Loucy (cell line): ENCODE measurements at regions not wholly inside any gene's neighbourhood (a gene's known extent, or its start where the extent isn't known, plus 50 kb on each side); places are given as distances from the start of the nearest gene placed in this dataset.

ENCODE experiments used
- H2AFZ ChIP-seq: fragments of 200-600 bp; sonication (generic); 2 replicates; pipeline ENCODE4 v1.6.0; 2016; ENCODE audit warnings: antibody characterized with exemption, mild to moderate bottlenecking, low read length, moderate library complexity
- H3F3A ChIP-seq: fragments of 200-600 bp; 2 replicates; pipeline ENCODE4 v1.6.0; 2016; ENCODE audit warnings: antibody characterized with exemption, low read depth, mild to moderate bottlenecking
- H3K27me3 ChIP-seq: fragments of 200-600 bp; sonication (generic); 2 replicates; pipeline ENCODE4 v1.6.1; 2014; ENCODE audit warnings: low read length, mild to moderate bottlenecking; ENCODE audit not compliant: insufficient read depth, poor library complexity, severe bottlenecking
- H3K36me3 ChIP-seq: fragments of 200-600 bp; sonication (generic); 2 replicates; pipeline ENCODE4 v1.6.1; 2016; ENCODE audit warnings: low read length; ENCODE audit not compliant: insufficient read depth
- H3K4me1 ChIP-seq: fragments of 200-600 bp; sonication (generic); 2 replicates; pipeline ENCODE4 v1.5.1; 2014; ENCODE audit warnings: low read length, mild to moderate bottlenecking; ENCODE audit not compliant: insufficient read depth, poor library complexity, severe bottlenecking
- H3K4me2 ChIP-seq: fragments of 200-600 bp; sonication (generic); 2 replicates; pipeline ENCODE4 v1.6.0; 2014; ENCODE audit warnings: antibody characterized with exemption, low read length, low read depth, mild to moderate bottlenecking; ENCODE audit not compliant: poor library complexity, severe bottlenecking
- H3K4me3 ChIP-seq: fragments of 200-600 bp; sonication (generic); 2 replicates; pipeline ENCODE4 v1.5.1; 2014; ENCODE audit warnings: low read length, mild to moderate bottlenecking, mixed read lengths; ENCODE audit not compliant: poor library complexity, severe bottlenecking
- H3K79me2 ChIP-seq: fragments of 200-600 bp; sonication (generic); 2 replicates; pipeline ENCODE4 v1.6.1; 2014; ENCODE audit warnings: low read length; ENCODE audit not compliant: insufficient read depth
- H3K9ac ChIP-seq: fragments of 200-600 bp; sonication (generic); 2 replicates; pipeline ENCODE4 v1.6.0; 2014; ENCODE audit warnings: mild to moderate bottlenecking, low read depth, low read length, moderate library complexity; ENCODE audit not compliant: poor library complexity, severe bottlenecking
- H3K9me2 ChIP-seq: fragments of 200-600 bp; sonication (generic); replicated peaks from 2 replicates; pipeline ENCODE4 v1.6.1; 2016; ENCODE audit warnings: low read depth, low read length, mixed read lengths
- H3K9me3 ChIP-seq: fragments of 200-600 bp; sonication (generic); 2 replicates; pipeline ENCODE4 v1.6.1; 2014; ENCODE audit warnings: mild to moderate bottlenecking, antibody characterized with exemption, low read length, low read depth; ENCODE audit not compliant: insufficient read depth
- H4K20me1 ChIP-seq: fragments of 200-600 bp; sonication (generic); 2 replicates; pipeline ENCODE4 v1.6.0; 2014; ENCODE audit warnings: antibody characterized with exemption, low read length, mild to moderate bottlenecking; ENCODE audit not compliant: insufficient read depth, poor library complexity, severe bottlenecking
- CTCF ChIP-seq: fragments of 200-600 bp; sonication (generic); conservative IDR thresholded peaks from 2 replicates; pipeline ENCODE4 v1.5.1; 2014; ENCODE audit warnings: mild to moderate bottlenecking, antibody characterized with exemption, low read length
- EZH2phosphoT487 ChIP-seq: fragments of 200-600 bp; IDR thresholded peaks from 2 replicates; pipeline ENCODE4 v1.6.1; 2018; ENCODE audit warnings: antibody characterized with exemption, mild to moderate bottlenecking, moderate library complexity, borderline replicate concordance

- H3K36me3 ChIP-seq: no peaks in the 10 kb centered on the region
- no peaks in the 10 kb centered on the region for H3K27me3 ChIP-seq
- no peaks in the 10 kb centered on the region for H3K79me2 ChIP-seq
- no peak overlapping the region for H3K9ac ChIP-seq
- H4K20me1 ChIP-seq: no peaks in the 10 kb centered on the region
- no peak for TF ChIP-seq CTCF
- no peak for TF ChIP-seq EZH2phosphoT487
- no peak overlapping the region for H3K4me2 ChIP-seq
- no peaks in the 10 kb centered on the region for H3K9me2 ChIP-seq
- no peaks in the 10 kb centered on the region for H3K4me1 ChIP-seq
- no peaks in the 10 kb centered on the region for H3K9me3 ChIP-seq
- H3K4me3 ChIP-seq: no peak overlapping the region
- H2AFZ ChIP-seq: no peak overlapping the region
- H3F3A ChIP-seq: no peaks in the 10 kb centered on the region
Observed at GRCh38 chrX:97847885-97848679, 964.4 kb downstream of the RPA4 start.

GRCh38 chrX:97849951-97850350, 966.2 kb downstream of the RPA4 start:
- H3K36me3 ChIP-seq: no peaks in the 10 kb centered on the region
- H2AFZ ChIP-seq: no peak overlapping the region
- TF ChIP-seq CTCF (0 out of 2 replicates have a peak, but pooled peaks have one; percentile 10), EZH2phosphoT487 (no peak)
- H3K4me1 ChIP-seq: peaks cover 4% of the 10 kb centered on the region
- no peaks in the 10 kb centered on the region for H3F3A ChIP-seq
- H3K4me3 ChIP-seq: no peak overlapping the region
- H3K9ac ChIP-seq: no peak overlapping the region
- H3K9me2 ChIP-seq: no peaks in the 10 kb centered on the region
- no peaks in the 10 kb centered on the region for H3K9me3 ChIP-seq
- no peaks in the 10 kb centered on the region for H3K27me3 ChIP-seq
- no peak overlapping the region for H3K4me2 ChIP-seq
- no peaks in the 10 kb centered on the region for H3K79me2 ChIP-seq
- no peaks in the 10 kb centered on the region for H4K20me1 ChIP-seq

GRCh38 chrX:97850911-97851310, 967.2 kb downstream of the RPA4 start:
- no peaks in the 10 kb centered on the region for H3F3A ChIP-seq
- no peaks in the 10 kb centered on the region for H3K9me3 ChIP-seq
- TF ChIP-seq CTCF: no peak
- TF ChIP-seq EZH2phosphoT487: no peak
- no peaks in the 10 kb centered on the region for H3K9me2 ChIP-seq
- H3K4me3 ChIP-seq: no peak overlapping the region
- H3K9ac ChIP-seq: no peak overlapping the region
- H2AFZ ChIP-seq: no peak overlapping the region
- H4K20me1 ChIP-seq: no peaks in the 10 kb centered on the region
- H3K36me3 ChIP-seq: no peaks in the 10 kb centered on the region
- H3K27me3 ChIP-seq: no peaks in the 10 kb centered on the region
- H3K4me1 ChIP-seq: peaks cover 5% of the 10 kb centered on the region
- no peaks in the 10 kb centered on the region for H3K79me2 ChIP-seq
- H3K4me2 ChIP-seq: no peak overlapping the region
